K562 (cell line): ENCODE measurements at regions not wholly inside any gene's neighbourhood (a gene's known extent, or its start where the extent isn't known, plus 50 kb on each side); places are given as distances from the start of the nearest gene placed in this dataset.

Source experiments
- GABPA ChIP-seq: fragments of 200-800 bp; sonication (Bioruptor generic); conservative IDR thresholded peaks from 2 replicates; pipeline ENCODE4 v1.6.1; 2016; ENCODE audit warnings: low read depth, missing genetic modification characterization, missing compliant biosample characterization
- HCFC1 ChIP-seq: IDR thresholded peaks from 2 replicates; pipeline ENCODE4 v1.6.1; 2012; ENCODE audit warnings: low read depth, low read length, improper control_type of control experiment
- MIER1 ChIP-seq: fragments of 450-650 bp; IDR thresholded peaks from 2 replicates; pipeline ENCODE4 v1.6.1; 2016; ENCODE audit warnings: antibody characterized with exemption, mild to moderate bottlenecking, low read depth
- NR2C2 ChIP-seq, 2 experiments: fragments of 200-800 bp in 1 of 2; sonication (Bioruptor generic) in 1 of 2; sonication (generic) in 1 of 2; formaldehyde crosslinking in 1 of 2; IDR thresholded peaks; 2 replicates each; pipeline versions ENCODE4 v1.6.1 to v1.8.0; 2016 to 2022; ENCODE audit warnings: mild to moderate bottlenecking in 1 of 2, missing compliant biosample characterization in 1 of 2, missing genetic modification characterization in 1 of 2, missing genetic modification reagents in 1 of 2
- ZNF224 ChIP-seq: sonication (generic); formaldehyde crosslinking; IDR thresholded peaks from 2 replicates; pipeline ENCODE4 v1.8.0; 2022; ENCODE audit warnings: mild to moderate bottlenecking, missing genetic modification reagents
- ZNF583 ChIP-seq: fragments of 250-450 bp; sonication (Bioruptor Pico); IDR thresholded peaks from 2 replicates; pipeline ENCODE4 v1.4.0; 2020
- TF ChIP-seq, protein P1 (sequence below): fragments of 450-650 bp; IDR thresholded peaks from 2 replicates; pipeline ENCODE4 v1.6.1; 2017; ENCODE audit warnings: antibody characterized with exemption, mild to moderate bottlenecking

DNA sequence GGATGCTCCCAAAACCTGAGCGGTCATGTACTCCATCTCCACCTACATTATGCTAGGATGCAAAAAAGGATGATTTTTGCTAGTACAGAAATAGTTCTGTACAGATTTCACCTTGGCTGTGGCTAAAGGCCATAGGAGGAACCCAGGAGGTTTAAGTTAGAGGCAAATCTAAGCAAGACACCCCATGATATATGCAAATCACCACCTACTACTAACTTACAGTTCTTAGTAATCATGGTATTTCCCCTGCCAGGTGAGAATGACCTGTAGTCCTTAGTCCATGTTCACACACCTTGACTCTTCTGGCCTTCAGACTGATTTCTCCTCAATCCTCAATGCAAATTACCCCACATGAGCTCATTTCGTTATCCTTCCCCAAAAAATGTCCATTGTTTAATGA lies 154.2 kb downstream of the IMPG2 start:
- TF ChIP-seq, protein P1, sequence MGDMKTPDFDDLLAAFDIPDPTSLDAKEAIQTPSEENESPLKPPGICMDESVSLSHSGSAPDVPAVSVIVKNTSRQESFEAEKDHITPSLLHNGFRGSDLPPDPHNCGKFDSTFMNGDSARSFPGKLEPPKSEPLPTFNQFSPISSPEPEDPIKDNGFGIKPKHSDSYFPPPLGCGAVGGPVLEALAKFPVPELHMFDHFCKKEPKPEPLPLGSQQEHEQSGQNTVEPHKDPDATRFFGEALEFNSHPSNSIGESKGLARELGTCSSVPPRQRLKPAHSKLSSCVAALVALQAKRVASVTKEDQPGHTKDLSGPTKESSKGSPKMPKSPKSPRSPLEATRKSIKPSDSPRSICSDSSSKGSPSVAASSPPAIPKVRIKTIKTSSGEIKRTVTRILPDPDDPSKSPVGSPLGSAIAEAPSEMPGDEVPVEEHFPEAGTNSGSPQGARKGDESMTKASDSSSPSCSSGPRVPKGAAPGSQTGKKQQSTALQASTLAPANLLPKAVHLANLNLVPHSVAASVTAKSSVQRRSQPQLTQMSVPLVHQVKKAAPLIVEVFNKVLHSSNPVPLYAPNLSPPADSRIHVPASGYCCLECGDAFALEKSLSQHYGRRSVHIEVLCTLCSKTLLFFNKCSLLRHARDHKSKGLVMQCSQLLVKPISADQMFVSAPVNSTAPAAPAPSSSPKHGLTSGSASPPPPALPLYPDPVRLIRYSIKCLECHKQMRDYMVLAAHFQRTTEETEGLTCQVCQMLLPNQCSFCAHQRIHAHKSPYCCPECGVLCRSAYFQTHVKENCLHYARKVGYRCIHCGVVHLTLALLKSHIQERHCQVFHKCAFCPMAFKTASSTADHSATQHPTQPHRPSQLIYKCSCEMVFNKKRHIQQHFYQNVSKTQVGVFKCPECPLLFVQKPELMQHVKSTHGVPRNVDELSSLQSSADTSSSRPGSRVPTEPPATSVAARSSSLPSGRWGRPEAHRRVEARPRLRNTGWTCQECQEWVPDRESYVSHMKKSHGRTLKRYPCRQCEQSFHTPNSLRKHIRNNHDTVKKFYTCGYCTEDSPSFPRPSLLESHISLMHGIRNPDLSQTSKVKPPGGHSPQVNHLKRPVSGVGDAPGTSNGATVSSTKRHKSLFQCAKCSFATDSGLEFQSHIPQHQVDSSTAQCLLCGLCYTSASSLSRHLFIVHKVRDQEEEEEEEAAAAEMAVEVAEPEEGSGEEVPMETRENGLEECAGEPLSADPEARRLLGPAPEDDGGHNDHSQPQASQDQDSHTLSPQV, result no peak
- TF ChIP-seq ZNF583, result no peak
- no peak for TF ChIP-seq MIER1
- TF ChIP-seq HCFC1, result no peak
- no peak for TF ChIP-seq NR2C2 (CRISPR knock-in tag; IDR thresholded peaks at IDR 0.05)
- no peak for TF ChIP-seq NR2C2 (tag; IDR thresholded peaks at IDR 0.05)
- no peak for TF ChIP-seq GABPA
- TF ChIP-seq ZNF224 (CRISPR knock-in tag), result no peak
